ENCODE measurements at regions not wholly inside any gene's neighbourhood (a gene's known extent, or its start where the extent isn't known, plus 50 kb on each side); places are given as distances from the start of the nearest gene placed in this dataset.

DNA sequence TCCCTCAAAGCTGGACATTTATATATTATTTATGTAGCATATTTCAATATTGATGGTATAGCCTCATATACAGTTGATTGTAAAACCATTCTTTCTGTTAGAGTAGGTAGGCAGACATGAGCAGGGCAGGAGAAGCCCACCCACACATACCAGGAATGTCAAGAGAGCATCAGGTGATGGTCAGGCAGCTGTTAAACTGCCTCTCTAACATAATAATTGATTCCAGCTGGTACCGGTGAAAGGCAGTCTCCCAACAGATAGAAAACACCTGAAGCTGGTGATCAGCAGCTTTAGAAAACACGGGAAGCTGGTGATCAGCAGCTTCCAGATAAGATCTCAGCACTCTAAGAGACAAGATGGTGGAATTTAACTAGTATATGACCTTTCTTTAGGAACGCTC is 132.9 kb downstream of the SLITRK6 start:
- TF ChIP-seq POLR2AphosphoS5 (IDR thresholded peaks at IDR 0.05; ENCODE audit: borderline replicate concordance, low read depth, low read length) (no peak), EZH2 (IDR thresholded peaks at IDR 0.05) (no peak), FOXP2 (optimal IDR thresholded peaks at IDR 0.05; ENCODE audit: control extremely low read depth, extremely low read length, insufficient read depth) (no peak)
